Umbilical cord (tissue), 1 donor: ENCODE measurements at regions not wholly inside any gene's neighbourhood (a gene's known extent, or its start where the extent isn't known, plus 50 kb on each side); places are given as distances from the start of the nearest gene placed in this dataset.

ENCODE experiments used
- DNase-seq: peaks from one replicate; pipeline ENCODE4 v3.0.0-alpha.2; 2015; ENCODE audit warnings: low spot score

DNA sequence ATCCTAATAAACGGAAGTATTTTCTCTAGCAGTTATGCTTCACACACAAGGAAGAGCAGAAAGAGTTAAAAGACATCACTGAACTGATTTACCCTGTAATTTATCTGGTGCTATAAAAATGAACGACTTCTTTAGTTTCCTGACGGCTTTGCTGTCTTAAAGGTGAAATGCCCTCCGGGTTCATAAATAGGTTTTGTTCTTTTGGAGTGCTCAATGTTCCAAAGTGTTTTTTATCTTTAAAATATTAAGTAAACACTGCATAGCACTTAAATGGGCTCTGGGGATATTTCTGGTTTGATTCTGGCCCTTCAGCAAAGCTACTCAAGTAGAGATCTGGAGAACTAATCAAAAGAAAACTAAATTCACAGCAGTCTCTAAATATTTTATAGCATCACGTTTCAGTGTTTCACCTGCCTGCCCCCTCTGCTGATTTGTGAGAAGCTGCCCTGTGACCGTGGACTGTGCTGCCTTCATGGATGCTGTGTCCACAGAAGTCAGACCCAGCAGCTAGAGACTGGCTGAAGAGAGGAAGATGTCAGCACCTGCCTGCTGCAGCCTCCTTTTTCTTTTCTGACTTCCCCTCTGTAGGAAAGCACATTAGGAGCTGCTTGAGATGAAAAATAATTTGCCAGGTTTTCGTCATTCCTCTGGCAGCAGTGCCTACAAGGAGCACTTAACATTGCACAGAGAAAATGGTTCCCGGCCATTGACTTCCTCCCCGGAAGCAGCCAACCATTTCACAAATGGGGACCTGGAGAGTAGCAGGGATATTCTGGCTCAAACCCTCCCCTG is 205.1 kb upstream of the FSCB start:
- DNase-seq = no peak

DNA sequence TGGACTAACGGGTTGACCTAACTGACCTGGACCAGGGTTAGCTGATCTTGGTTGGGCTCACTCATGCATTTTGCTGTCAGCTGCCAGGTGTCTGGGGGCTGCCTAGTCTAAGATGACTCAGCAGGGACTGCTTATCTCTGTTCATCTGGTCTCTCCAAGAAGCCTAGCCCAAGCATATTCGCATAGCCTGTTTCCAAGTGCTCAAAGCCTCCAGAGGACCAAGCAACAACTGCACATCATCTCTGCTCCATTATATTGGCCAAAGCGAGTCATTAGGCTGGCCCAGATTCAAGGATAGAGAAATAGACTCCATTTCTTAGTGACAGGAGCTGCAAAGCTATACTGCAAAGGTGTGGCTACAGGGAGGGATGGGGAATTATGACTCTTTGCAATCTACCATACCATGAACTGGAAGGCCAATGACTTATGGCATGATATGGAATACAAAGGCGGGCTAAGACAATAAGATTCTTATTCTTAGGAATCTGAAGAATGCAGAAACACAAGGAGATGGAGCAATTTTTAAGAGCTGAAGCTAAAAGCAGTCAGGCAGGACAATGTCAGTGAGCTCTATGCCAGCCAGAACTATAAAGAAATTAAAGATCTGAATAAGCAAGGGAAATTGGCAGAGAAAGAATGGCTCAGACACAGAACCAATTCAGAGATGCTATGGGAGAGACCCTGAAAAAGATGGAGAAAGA is 194.6 kb upstream of the FSCB start:
- DNase-seq = no peak

DNA sequence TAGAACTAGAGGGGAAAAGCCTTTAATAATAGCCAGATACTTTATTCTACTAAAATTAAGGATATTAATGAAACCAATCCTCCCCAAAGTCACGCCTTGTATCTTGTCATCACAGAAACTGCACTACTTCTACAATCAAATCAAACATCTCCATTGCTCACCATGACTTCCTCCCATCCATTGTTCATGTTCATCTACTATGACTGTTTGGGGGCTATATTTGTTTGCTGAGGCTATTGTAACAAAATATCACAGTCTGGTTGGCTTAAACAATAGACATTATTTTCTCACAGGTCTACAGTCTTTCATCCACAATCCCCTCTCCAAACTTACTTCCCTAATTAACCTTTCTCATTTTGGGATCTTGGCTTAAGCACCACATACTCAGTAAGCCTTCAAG is 193.6 kb upstream of the FSCB start:
- DNase-seq = no peak

DNA sequence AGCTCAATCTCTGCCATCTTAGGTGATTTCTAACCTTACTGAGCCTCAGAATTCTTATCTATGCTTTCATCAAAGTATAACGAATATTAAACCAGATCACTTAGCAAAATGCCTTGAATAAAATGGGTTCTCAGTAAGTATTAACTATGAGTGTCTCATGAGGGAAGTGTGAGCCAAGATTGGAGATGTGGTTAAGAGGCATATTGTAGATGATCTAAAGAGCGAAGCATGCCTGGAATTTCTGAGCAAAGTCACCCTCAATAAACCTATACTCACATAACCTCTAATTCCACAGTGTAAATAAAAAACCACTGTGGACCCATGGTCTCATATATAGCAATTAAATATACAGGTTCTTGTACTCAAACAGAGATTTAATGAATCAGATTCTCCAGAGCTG is 193.1 kb upstream of the FSCB start:
- no peak for DNase-seq

DNA sequence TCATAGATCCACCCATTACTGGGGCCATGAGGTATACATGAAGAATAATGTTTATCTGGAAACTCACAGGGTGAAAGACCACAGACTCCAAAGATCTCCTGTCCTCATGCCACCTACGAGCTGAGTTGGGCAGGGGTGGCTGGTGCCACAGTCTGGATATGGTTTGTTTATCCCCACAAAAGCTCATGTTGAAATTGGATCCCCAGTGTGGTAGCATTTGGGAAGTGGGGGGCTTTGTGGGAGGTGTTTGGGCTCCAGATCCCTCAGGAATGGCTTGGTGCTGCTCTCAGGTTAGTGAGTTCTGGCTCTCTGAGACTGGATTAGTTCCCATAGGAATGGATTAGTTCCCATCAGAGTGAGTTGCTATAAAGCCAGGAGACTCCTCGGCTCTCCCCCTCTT is 192.3 kb upstream of the FSCB start:
- no peak for DNase-seq

DNA sequence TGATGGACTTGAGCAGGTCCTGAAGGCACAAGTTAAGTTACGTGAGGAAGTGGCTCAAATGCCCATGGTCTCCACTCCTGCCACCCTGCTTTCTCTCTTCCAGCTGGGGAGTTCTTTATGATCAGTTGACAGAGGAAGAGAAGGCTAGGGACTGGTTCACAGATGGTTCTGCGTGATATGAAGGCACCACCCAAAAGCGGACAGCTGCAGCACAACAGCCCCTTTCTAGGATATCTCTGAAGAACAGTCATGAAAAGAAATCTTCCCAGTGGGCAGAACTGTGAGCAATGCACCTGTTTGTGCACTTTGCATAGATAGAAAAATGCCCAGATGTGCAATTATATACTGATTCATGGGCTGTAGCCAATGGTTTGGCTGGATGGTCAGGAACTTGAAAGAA is 162.4 kb upstream of the FSCB start:
- no peak for DNase-seq

DNA sequence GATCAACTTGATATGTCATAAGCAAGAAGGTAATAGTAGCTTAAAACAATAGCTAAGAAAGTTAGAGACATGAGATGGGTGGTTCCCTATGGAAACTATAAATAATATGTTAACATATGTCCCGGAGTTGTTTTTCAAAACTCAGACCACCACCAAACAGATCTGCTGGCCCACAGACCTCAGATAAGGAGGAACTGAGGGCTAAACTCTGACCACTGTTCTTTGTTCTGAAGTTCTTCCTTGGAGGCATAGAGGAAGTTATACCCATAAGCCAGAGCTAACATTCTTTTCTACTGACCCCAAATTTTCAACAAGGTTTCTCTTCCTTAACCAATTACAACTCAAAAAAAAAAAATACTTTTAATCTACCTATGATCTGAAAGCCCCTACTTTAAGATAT is 156.1 kb upstream of the FSCB start:
- DNase-seq = no peak

DNA sequence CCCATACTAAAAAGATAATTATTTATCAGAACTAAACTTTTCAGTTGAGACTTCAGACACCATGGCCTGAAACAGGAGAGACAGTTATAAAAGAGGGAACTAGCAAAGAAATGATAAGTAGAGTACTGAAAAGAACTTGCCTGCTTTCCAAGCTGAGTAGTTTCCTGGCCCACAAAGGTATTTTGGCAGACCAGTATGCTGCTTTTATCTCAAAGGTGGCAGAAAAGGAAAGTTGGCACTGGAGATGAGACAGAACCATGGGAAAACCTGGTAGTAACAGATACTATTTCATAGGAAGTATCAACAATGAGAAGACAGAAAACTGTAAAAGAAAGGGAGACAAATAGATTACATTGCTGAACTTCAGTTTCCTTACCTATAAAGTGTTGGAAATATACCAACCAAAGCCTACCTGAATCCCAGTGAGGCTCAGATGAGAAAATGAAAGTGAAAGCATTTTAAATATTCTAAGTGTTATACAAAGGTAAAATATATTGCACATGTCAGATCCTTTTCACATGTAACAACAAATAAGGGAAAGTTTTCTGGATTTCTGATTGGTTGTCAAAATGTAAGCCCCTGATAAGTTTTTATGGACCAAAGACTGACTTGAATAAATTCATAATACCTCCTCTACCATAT is 155.3 kb upstream of the FSCB start:
- DNase-seq = no peak

DNA sequence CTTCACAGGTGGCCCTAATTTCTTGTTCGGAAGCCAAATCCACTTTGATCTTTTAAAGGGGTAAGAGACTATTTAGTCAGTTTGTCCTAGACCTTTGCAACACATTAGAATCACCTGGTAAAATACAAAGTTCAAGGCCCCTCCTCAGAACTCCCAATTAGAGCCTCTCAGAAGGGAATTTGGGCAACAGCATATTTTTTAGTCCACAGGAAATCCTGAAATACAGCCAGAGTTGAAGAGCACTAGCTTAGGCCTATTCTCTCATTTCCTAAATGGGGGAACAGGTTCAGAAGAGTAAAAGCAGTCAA is 151.3 kb upstream of the FSCB start:
- no peak for DNase-seq

DNA sequence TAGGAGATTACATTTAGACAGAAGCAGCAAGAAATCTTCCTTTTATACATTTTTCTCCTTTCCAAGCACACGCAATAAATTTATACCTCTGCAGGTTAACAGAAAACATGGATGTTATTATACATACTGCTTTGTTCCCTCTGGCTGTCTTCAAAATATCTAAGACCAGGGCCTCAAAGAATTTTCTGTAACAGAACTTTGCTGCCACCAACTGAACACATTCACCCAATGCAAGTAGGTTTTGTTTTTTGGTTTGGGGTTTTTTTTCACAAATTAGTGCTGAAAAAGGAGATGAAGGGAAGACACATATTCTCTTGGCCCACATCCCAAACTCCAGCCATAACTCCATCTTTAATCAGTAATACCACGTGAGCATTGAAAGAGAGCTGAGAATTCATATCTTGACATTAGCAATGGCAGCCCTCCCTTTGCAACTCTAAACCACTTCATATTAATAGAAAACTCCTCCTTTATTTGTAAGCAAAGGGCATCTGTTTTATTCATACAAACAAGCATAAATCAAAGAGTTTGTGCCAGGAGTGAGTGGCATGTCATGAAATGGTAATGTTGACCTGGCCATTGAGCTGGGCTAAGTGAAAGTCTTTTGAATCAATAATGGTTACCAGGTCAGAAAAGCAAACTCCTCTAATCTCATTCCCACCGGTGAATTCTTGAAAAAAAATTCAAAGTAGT is 150.8 kb upstream of the FSCB start:
- DNase-seq = peak; percentile 88

DNA sequence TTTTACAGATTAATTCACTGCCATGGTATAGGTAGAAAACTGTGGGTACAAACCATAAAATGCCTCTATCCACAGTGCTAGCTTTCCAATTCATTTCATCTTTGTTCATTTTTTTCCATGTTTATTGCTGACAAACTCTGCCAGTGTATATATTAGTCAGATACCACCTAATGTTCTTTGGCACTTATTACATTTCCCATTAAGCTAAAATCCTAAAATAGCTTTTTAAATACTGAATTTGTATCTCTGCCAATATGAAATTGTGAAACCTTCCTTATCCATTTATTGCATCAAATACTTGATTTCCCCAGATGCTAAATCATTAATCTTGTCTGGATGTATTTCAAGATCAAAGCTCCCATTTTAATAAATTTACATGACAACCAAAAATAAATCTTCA is 150.1 kb upstream of the FSCB start:
- DNase-seq = peak; percentile 22

DNA sequence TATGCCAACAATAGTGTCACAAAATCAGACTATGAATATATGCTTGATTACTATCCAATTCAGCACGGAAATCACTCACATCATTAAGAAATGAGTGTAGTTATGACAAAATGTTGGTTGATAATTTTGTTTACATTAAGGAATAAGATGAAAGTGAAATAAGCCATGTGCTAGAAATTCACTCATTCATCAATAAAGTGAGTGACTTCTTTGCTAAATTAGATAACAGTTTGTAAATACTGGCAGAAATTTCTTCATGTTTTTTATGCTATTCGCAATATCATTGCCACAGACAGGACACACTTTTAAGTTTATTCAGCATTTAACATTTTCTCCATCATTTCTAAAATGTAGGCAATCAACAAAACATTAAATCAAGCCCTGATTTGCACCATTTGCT is 147.5 kb upstream of the FSCB start:
- no peak for DNase-seq

DNA sequence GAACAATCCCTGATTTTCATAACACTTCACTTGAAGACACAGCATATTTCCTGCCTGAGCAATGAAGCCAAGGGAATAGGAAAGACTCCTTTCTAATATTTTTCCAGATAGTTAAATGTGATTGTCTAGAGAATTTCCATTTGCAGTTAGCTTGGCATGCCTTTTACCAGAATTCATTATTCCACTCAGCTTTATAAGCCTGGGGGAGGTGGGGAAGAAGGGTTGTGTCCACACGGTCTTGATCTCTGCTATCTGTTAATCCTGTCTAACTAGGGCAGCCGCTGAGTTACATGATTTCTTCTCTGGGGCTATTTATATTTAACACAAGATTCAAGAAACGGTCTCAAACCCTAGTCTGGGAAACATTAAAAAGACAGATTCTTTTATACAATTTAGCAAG is 146.6 kb upstream of the FSCB start:
- peak; percentile 58 for DNase-seq

DNA sequence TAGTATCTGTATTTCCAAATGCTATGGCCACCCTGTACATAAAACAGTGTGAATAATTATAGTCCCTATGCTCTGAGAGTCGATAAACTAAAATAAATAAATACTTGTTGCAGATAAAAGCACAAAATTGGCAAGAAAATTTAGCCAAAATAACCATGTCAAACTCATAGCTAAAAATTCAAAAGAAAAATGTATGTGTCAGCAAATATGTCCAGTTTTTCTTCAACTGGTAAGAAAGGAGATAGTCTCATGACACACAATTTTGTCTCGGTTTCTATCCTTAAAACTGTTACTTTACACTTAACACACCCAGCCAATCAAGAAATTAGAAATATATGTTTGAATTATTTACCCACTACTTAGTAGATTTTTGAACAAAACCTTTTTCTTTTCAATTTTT is 145.6 kb upstream of the FSCB start:
- DNase-seq = no peak

DNA sequence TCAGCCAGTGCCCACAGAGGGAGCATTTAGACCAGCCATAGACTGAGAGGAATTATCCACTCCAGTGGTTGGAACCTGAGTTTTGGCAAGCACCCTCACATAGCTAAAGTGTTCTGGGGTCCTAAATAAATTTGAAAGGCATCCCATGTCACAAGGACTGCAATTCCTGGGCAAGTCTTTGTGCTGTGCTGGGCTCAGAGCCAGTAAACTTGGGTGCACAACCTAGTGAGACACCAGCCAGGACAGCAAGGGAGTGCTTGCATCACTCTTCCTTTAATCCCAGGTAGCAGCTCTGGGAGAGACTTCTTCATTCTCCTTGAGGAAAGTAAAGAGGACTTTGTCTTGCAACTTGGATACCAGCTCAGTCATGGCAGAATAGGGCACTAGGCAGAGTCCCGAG is 142.0 kb upstream of the FSCB start:
- no peak for DNase-seq

DNA sequence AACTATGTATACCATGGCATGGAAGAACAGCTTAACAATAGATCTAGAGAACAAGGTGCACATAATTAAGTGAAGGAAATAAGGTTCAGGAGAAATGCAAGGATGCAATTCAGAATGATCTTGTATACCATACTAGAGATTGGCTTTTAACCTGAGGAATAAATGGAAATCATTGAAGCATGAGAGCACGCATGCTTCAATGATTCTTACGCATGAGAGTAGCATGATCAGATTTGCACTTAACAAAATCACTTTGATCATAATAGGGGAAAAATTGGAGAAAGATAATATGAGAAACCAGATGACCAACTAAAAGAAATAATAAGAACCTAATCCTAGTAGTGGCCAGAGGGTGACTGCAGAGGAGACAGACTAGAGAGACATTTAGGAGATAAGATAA is 133.3 kb upstream of the FSCB start:
- no peak for DNase-seq

DNA sequence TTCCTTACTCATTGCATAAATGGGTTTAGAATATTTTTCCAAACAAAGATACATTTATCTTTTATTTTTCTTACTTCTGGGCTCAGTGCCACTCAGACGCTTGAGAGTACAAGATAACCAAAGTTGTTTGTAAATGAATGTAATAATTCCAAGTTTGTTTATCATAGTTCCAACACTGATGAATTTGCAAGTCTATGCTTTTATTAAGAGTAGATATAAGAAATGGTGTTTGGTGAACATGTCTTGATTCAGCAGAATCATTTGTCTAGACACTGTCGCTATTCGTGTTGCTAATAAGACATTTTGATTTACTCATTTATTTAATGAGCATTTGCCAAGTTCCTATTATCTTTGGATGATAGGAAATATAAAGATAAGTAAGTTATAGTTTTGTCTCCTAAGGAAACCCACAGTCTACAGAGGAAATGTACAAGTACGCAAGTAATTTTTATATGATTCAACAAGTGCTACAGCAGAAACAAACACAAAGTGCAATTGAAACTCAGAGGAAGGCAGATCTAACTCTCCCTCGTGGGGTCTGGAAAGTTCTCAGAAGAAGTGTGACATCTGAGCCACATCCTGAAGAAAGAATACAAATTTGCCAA is 132.8 kb upstream of the FSCB start:
- no peak for DNase-seq

DNA sequence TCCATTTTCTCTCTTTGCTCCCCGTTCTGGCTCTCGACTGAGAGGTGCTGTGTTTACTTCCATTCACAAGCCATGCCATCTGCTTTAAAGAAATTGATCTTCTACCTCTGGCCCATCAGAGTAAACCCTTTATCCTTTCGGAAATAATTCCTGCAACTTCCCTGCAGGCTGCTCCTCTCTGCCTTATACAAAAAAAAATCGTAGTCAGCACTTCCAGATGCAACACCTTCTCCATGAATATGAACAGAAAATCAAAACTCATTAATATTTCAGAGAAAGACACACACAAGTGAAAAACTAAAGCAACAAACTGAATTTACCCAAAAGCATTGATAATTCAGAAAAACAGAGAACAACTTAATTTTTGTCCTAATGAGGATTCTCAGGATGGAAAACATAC is 127.6 kb upstream of the FSCB start:
- no peak for DNase-seq

DNA sequence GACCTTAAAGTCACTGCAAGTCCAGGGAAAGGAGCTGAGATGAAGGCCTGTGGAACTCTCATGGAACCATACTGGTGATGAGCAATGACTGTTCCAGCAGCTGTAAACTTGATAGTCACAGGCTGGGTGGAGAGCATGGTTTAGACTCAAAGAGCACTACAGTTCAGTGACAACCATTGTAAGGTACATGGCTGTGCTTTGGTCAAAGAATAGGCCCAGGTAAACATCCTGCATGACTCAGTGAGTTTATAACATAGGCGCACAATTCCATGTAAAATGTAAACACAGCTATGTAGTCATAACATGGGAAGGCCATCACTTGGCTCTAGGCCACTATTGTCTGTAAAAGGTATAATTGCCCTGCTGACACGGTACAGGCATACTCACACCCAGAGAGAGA is 119.3 kb upstream of the FSCB start:
- no peak for DNase-seq

DNA sequence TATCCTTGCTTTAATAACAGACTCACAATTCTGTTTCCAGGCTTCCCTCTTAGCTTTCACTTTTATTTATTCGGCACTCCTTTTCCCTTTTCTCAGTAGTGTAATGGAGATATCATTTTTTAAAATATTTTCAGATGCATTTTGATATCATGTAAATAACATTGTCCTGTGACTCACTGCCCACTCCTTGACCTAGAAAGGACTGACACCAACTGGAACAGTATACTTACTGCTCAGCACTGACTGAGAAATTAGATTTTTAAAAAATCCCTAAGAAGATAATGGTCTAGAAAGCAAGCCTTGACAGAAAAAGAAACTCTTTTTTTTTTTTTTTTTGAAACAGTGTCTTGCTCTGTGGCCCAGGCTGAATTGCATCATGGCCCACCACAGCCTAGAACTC is 118.0 kb upstream of the FSCB start:
- DNase-seq = no peak

DNA sequence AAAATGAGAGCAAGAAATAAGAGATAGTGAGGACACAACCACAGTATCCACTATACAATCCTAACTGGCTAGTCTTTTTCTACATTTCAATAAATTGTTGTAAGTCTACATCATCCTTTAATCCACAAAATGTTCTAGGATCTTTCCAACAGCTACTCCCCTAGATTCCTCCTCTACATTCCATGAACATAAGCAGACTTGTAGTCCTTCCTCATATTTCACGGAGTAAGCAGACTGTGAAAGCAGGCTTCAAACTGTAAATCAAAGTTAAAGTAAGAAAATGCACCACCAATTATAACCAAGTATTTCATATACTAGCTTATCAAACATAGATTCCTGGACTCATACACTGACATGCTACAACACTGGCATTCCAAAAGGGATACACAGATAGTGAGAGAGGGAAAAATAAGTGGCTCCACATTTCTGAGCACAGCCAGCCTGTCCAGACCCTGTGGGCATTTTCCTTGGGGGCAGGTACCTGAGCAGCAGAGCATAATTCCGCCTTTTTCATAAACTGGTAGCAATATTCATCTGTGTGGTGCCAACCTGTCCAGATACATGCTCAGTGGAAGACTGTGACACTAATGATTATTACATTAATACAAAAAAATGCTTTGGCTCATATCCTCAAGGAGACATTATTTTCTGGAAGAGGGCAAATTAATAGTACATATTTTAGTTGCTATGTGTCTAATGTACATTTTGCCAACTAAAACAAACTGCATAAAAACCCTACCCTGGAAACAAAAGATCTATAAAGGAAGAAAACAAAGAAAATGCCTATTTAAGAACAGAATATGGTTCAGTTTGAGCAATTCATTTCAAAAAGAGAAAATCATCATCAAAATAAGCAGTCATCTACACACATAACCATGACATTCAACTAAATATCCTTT is 113.3 kb upstream of the FSCB start:
- peak; percentile 91 for DNase-seq
